GM10266 (cell line): ENCODE measurements at regions not wholly inside any gene's neighbourhood (a gene's known extent, or its start where the extent isn't known, plus 50 kb on each side); places are given as distances from the start of the nearest gene placed in this dataset.

Source experiments
- DNase-seq: peaks from one replicate; pipeline ENCODE4 v3.0.0; 2012; ENCODE audit errors: extremely low spot score
- TF ChIP-seq, protein P1 (sequence below): IDR thresholded peaks from 2 replicates; pipeline ENCODE4 v1.5.1; 2012; ENCODE audit warnings: mild to moderate bottlenecking, low read depth; ENCODE audit not compliant: control insufficient read depth, insufficient read depth; ENCODE audit errors: missing control alignments

DNA sequence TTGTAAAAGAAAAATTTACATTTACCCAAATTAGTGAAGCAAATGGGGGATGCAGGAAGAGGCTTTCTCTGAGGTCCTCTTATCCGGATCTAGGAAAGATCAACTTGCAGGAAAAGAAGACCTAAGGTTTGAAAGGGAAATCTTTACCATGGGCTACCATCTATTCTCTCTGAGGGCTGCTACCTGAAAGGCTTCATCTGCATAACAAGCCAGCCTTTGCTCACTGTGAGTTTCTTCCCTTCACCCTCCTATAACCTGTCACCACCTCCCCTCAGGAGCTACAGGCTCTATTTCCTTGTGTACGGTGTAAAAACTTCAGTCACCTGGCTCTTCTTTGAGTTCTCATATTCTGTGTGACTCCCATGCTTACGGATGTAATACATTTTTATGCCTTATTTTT lies 118.6 kb upstream of the BEND4 start:
- TF ChIP-seq, protein P1, sequence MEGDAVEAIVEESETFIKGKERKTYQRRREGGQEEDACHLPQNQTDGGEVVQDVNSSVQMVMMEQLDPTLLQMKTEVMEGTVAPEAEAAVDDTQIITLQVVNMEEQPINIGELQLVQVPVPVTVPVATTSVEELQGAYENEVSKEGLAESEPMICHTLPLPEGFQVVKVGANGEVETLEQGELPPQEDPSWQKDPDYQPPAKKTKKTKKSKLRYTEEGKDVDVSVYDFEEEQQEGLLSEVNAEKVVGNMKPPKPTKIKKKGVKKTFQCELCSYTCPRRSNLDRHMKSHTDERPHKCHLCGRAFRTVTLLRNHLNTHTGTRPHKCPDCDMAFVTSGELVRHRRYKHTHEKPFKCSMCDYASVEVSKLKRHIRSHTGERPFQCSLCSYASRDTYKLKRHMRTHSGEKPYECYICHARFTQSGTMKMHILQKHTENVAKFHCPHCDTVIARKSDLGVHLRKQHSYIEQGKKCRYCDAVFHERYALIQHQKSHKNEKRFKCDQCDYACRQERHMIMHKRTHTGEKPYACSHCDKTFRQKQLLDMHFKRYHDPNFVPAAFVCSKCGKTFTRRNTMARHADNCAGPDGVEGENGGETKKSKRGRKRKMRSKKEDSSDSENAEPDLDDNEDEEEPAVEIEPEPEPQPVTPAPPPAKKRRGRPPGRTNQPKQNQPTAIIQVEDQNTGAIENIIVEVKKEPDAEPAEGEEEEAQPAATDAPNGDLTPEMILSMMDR = no peak
- DNase-seq = no peak

DNA sequence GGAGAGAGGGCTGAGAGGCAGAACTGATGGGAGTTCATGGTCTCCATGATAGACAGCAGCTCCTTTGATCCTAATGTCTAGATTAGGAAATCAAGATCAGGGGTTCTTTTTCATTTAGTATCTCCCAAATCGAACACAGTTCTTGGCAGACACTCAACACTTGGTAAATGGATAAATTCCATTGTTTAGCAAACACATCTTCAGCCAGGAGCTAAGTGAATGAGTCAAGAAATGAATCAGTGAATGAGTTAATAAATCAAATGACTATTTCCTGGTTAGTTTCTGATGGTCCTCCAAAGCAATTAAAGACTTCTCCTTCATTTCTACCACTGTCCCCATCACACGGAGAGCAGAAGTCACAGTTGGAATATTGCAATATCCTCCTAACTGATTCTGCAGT lies 120.0 kb upstream of the SHISA3 start:
- TF ChIP-seq, protein P1 = no peak
- DNase-seq = no peak

DNA sequence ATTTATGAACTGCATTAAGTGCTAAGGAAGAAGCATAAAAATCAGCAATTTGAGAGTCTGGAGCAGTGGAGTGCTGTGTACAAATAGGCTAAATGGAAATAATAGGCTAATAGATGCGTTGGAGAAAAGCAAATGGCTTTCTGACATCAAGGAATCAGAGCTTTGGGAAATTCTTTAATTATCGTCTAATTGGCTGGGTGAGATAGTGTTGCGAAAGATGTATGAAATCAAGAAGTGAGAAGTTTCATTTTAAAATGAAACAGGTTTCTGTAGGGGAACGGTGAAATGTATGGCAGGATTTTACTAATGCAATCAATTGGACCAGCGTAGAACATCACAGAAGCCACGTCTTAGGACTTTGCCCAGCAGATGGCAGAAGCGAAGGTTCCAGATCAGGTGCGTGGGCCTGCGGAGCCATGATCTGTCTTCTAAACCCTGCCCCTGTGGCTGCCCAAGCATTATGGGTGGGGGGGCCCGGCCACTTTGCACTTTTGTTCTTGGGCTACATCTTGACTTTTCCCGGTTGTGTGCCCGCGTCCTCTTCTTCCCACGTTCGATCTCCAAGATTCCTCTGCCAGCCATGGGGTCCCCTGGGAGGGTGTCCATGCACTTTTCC lies 118.5 kb upstream of the SHISA3 start:
- TF ChIP-seq, protein P1 = no peak
- no peak for DNase-seq

DNA sequence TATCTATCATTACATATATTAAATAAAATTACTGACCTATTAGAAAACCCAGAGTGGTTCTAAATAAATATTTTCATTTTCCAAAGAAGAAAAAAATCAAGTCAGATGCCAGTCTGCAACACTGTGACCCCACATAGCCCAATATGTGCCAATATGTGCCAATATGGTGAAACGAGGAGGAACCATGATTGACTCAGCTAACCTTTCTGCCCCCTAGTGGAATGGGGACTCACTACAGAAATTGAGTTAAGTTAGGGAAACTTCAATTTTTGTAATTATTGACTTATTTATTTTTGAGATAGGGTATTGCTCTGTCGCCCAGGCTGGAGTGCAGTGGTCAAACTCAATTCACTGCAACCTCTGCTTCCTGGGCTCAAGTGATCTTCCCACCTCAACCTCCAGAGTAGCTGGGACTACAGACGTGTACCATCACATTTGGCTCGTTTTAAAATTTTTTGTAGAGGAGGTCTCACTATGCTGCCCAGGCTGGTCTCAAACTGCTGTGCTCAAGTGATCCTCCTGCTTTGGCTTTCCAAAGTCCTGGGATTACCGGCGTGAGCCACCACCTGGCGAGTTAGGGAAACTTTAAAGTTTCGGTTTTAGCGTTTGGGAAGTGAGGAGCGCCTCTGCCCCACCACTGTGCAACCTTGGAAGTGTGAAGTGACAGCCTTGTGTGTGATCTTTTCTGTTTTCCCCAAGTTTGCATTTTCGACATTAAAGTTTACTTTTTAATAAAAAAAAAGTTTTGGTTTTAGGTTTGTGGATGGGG lies 116.8 kb upstream of the SHISA3 start:
- DNase-seq = peak; percentile 61
- TF ChIP-seq, protein P1 = peak; percentile 74

DNA sequence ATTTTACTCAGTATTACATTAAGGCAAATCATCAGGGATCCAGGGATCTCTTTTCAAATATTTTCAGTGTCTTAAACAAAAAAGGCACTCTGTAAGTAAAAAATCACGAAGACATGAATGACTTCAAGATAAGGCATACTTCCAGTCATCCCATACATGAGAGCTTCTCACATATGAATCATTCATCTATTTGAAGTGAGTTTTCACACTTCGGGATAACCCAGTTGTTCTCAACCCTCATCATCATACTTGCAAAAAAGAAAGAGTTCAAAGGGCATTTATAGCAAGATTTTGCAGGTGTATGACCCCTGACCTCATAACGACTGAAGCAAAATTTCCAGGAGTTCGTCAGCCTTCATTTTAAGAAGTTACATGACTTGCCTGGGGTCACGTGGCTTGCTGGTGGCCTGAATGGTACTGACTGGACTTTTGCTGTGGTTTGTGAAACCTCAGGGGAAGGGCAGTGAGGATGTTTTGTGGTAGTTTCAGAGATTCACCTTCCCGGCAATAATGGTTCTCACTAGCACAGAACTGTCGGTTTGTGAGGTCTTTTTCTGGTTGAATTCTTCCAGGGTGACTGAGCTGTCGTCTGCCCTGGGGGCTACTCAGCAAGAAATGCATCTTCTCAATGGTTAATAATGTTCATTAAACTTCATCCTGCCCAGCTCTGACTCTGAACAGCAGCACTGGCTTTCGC lies 115.8 kb upstream of the SHISA3 start:
- no peak for DNase-seq
- TF ChIP-seq, protein P1 = no peak

DNA sequence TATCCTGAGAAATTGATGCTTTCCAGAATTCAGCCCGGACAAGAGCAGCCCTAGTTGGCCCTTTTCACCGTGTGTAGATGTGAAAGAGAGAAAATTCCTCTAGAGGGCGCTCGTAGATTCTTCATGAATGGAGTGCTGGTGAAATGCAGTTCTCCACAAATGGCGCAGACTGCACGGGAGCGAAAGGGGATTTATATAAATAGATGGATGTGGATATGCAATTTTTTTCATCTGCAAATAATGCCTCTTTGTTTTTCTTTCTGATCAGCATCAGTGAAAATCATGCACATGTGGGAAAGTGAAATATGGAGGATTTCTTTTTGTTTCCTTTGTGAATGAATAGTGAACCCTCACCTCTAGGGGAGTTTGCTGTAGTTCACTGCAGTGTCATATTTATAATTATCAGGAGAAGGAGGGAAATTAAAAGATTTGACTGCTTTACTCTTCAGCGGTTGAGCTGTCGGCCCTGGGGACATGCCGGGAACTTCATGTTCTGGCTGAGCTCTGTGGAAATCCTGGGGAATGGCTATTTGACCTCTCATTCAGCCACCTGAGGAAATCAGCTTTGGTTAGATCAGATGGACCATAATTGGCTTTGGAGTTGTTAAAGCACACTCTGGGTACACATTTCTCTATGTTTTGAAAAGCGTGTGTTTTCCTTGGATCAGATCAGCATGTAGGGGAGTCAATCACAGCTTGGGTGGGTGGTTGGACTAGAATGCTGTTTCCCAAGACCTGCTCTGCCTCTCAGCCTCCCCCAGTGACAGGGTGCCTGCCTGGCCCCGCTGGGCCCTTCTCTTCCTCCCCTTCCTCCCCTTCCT lies 115.0 kb upstream of the SHISA3 start:
- peak; percentile 69 for DNase-seq
- TF ChIP-seq, protein P1 = peak; percentile 75
